ENCODE measurements at regions not wholly inside any gene's neighbourhood (a gene's known extent, or its start where the extent isn't known, plus 50 kb on each side); places are given as distances from the start of the nearest gene placed in this dataset.
"Not testable (repeated sequence)": the region's sequence is repeated elsewhere in the genome, so short reads cannot be mapped to it uniquely, and the experiment has no call there.

GRCh38 chr3:73148206-73148605 is 86.7 kb downstream of the EBLN2 start:
- H3K27ac ChIP-seq, result no peak overlapping the region
- peaks cover 13 to 14% of the 10 kb centered on the region in 2 donors for H3K4me1 ChIP-seq (replicated peaks in 1 of 2)
- no peak for ATAC-seq (replicated peaks in 6 of 8)
- no peak overlapping the region for H3K4me3 ChIP-seq
- in situ Hi-C loops (cut with MboI; ENCODE audit: low pct_unique_long_range_greater_than_20kb in 2 of 9, low sequenced_read_pairs in 9 of 9, unreplicated experiment in 9 of 9), result no loop called here
- 0 to 100% (median 80%) methylated on average over 1 to 2 of the region's 2 CpGs; no CpG with 5 or more reads in 1 of the 10 experiments for WGBS, 10 experiments

GRCh38 chr3:73148682-73149081 is 87.2 kb downstream of the EBLN2 start:
- 0 to 73% (median 65%) methylated on average over 1 to 2 of the region's 2 CpGs; no CpG with 5 or more reads in 3 of the 10 experiments for WGBS, 10 experiments
- peak in 1 of 8 experiments; percentile 25 for ATAC-seq (replicated peaks in 6 of 8)

GRCh38 chr3:73150369-73151130 is 89.1 kb downstream of the EBLN2 start:
- ATAC-seq (replicated peaks in 6 of 8), result no peak
- H3K4me3 ChIP-seq, result no peak overlapping the region
- no peak overlapping the region for H3K27ac ChIP-seq
- 60 to 100% (median 90%) methylated on average over 1 to 5 of the region's 5 CpGs for WGBS, 10 experiments
- in situ Hi-C loops (cut with MboI; ENCODE audit: low pct_unique_long_range_greater_than_20kb in 2 of 9, low sequenced_read_pairs in 9 of 9, unreplicated experiment in 9 of 9), result no loop called here
- peaks cover 0 to 8% of the 10 kb centered on the region in 2 donors for H3K4me1 ChIP-seq (replicated peaks in 1 of 2)

More at GRCh38 chr3:73148682-73149081, 87.2 kb downstream of the EBLN2 start:
- in situ Hi-C loops (cut with MboI; ENCODE audit: low pct_unique_long_range_greater_than_20kb in 2 of 9, low sequenced_read_pairs in 9 of 9, unreplicated experiment in 9 of 9), result no loop called here
- H3K4me1 ChIP-seq (replicated peaks in 1 of 2), result peaks cover 8 to 9% of the 10 kb centered on the region in 2 donors
- no peak overlapping the region for H3K27ac ChIP-seq
- H3K4me3 ChIP-seq, result no peak overlapping the region

GRCh38 chr3:73152571-73152970 is 91.1 kb downstream of the EBLN2 start:
- H3K4me3 ChIP-seq; in situ Hi-C loops (cut with MboI; ENCODE audit: low pct_unique_long_range_greater_than_20kb in 2 of 9, low sequenced_read_pairs in 9 of 9, unreplicated experiment in 9 of 9); H3K27ac ChIP-seq; ATAC-seq (replicated peaks in 6 of 8); H3K4me1 ChIP-seq (replicated peaks in 1 of 2): not testable (repeated sequence)
- 97 to 100% (median 99%) methylated on average over 4 to 16 of the region's 22 CpGs; no CpG with 5 or more reads in 6 of the 10 experiments for WGBS, 10 experiments

GRCh38 chr3:73153057-73153456 is 91.6 kb downstream of the EBLN2 start:
- ATAC-seq (replicated peaks in 6 of 8); in situ Hi-C loops (cut with MboI; ENCODE audit: low pct_unique_long_range_greater_than_20kb in 2 of 9, low sequenced_read_pairs in 9 of 9, unreplicated experiment in 9 of 9); H3K4me3 ChIP-seq; H3K27ac ChIP-seq; H3K4me1 ChIP-seq (replicated peaks in 1 of 2): not testable (repeated sequence)
- 75 to 86% (median 80%) methylated on average over 1 to 2 of the region's 2 CpGs; no CpG with 5 or more reads in 7 of the 10 experiments for WGBS, 10 experiments

GRCh38 chr3:73154261-73154660 is 92.8 kb downstream of the EBLN2 start:
- H3K27ac ChIP-seq; H3K4me3 ChIP-seq; in situ Hi-C loops (cut with MboI; ENCODE audit: low pct_unique_long_range_greater_than_20kb in 2 of 9, low sequenced_read_pairs in 9 of 9, unreplicated experiment in 9 of 9); H3K4me1 ChIP-seq (replicated peaks in 1 of 2); ATAC-seq (replicated peaks in 6 of 8): not testable (repeated sequence)
- 20 to 71% (median 39%) methylated on average over 1 to 3 of the region's 3 CpGs; no CpG with 5 or more reads in 2 of the 10 experiments for WGBS, 10 experiments

GRCh38 chr3:73155441-73155840 is 94.0 kb downstream of the EBLN2 start:
- in situ Hi-C loops (cut with MboI; ENCODE audit: low pct_unique_long_range_greater_than_20kb in 2 of 9, low sequenced_read_pairs in 9 of 9, unreplicated experiment in 9 of 9); H3K27ac ChIP-seq; H3K4me3 ChIP-seq; H3K4me1 ChIP-seq (replicated peaks in 1 of 2); ATAC-seq (replicated peaks in 6 of 8): not testable (repeated sequence)
- 38 to 100% (median 100%) methylated on average over 1 to 3 of the region's 3 CpGs; no CpG with 5 or more reads in 5 of the 10 experiments for WGBS, 10 experiments

- in situ Hi-C loops (cut with MboI; ENCODE audit: low pct_unique_long_range_greater_than_20kb in 2 of 9, low sequenced_read_pairs in 9 of 9, unreplicated experiment in 9 of 9), result no loop called here
- Histone ChIP-seq H3K27ac (no peak overlapping the region), H3K4me3 (no peak overlapping the region), H3K4me1 (replicated peaks in 1 of 2) (no peaks in the 10 kb centered on the region)
- no peak for ATAC-seq (replicated peaks in 6 of 8)
- 0 to 85% (median 75%) methylated on average over 1 to 4 of the region's 4 CpGs; no CpG with 5 or more reads in 1 of the 10 experiments for WGBS, 10 experiments
Measured at GRCh38 chr3:73164622-73165021, 103.2 kb downstream of the EBLN2 start.

- no peak overlapping the region for H3K27ac ChIP-seq
- 100% methylated on average over 1 of the region's 1 CpG; no CpG with 5 or more reads in 7 of the 10 experiments for WGBS, 10 experiments
- no peak overlapping the region for H3K4me3 ChIP-seq
- no peaks in the 10 kb centered on the region for H3K4me1 ChIP-seq (replicated peaks in 1 of 2)
- in situ Hi-C loops (cut with MboI; ENCODE audit: low pct_unique_long_range_greater_than_20kb in 2 of 9, low sequenced_read_pairs in 9 of 9, unreplicated experiment in 9 of 9), result no loop called here
- ATAC-seq (replicated peaks in 6 of 8), result no peak
Measured at GRCh38 chr3:73175698-73176097, 114.2 kb downstream of the EBLN2 start.

- Histone ChIP-seq H3K4me3 (no peak overlapping the region), H3K27ac (no peak overlapping the region), H3K4me1 (replicated peaks in 1 of 2) (no peaks in the 10 kb centered on the region)
- 10 to 100% (median 76%) methylated on average over 1 to 2 of the region's 2 CpGs; no CpG with 5 or more reads in 2 of the 10 experiments for WGBS, 10 experiments
- in situ Hi-C loops (cut with MboI; ENCODE audit: low pct_unique_long_range_greater_than_20kb in 2 of 9, low sequenced_read_pairs in 9 of 9, unreplicated experiment in 9 of 9), result no loop called here
- ATAC-seq (replicated peaks in 6 of 8), result no peak
Measured at GRCh38 chr3:73176941-73177340, 115.5 kb downstream of the EBLN2 start.

- in situ Hi-C loops (cut with MboI; ENCODE audit: low pct_unique_long_range_greater_than_20kb in 2 of 9, low sequenced_read_pairs in 9 of 9, unreplicated experiment in 9 of 9), result no loop called here
- Histone ChIP-seq H3K4me1 (replicated peaks in 1 of 2) (no peaks in the 10 kb centered on the region), H3K4me3 (no peak overlapping the region), H3K27ac (no peak overlapping the region)
- WGBS, 10 experiments, result 80 to 100% (median 83%) methylated on average over 1 of the region's 1 CpG; no CpG with 5 or more reads in 3 of the 10 experiments
- ATAC-seq (replicated peaks in 6 of 8), result no peak
Measured at GRCh38 chr3:73177827-73178226, 116.4 kb downstream of the EBLN2 start.

- H3K4me1 ChIP-seq (replicated peaks in 1 of 2), result no peaks in the 10 kb centered on the region
- H3K4me3 ChIP-seq, result no peak overlapping the region
- H3K27ac ChIP-seq, result no peak overlapping the region
- WGBS, 10 experiments, result 63 to 94% (median 91%) methylated on average over 1 to 4 of the region's 4 CpGs; no CpG with 5 or more reads in 5 of the 10 experiments
- no peak for ATAC-seq (replicated peaks in 6 of 8)
- in situ Hi-C loops (cut with MboI; ENCODE audit: low pct_unique_long_range_greater_than_20kb in 2 of 9, low sequenced_read_pairs in 9 of 9, unreplicated experiment in 9 of 9), result no loop called here
Measured at GRCh38 chr3:73179601-73180000, 118.1 kb downstream of the EBLN2 start.

- ATAC-seq (replicated peaks in 6 of 8), result no peak
- Histone ChIP-seq H3K4me1 (replicated peaks in 1 of 2) (peaks cover 3 to 10% of the 10 kb centered on the region in 2 donors), H3K27ac (no peak overlapping the region), H3K4me3 (no peak overlapping the region)
- in situ Hi-C loops (cut with MboI; ENCODE audit: low pct_unique_long_range_greater_than_20kb in 2 of 9, low sequenced_read_pairs in 9 of 9, unreplicated experiment in 9 of 9), result no loop called here
- WGBS, 10 experiments, result 43 to 100% (median 86%) methylated on average over 1 of the region's 1 CpG; no CpG with 5 or more reads in 4 of the 10 experiments
Measured at GRCh38 chr3:73186741-73187140, 125.3 kb downstream of the EBLN2 start.
